SK-N-SH (cell line): ENCODE measurements at regions not wholly inside any gene's neighbourhood (a gene's known extent, or its start where the extent isn't known, plus 50 kb on each side); places are given as distances from the start of the nearest gene placed in this dataset.

Source experiments
- CTCF ChIA-PET: fragments of 300-600, 350-600 bp; formaldehyde crosslinking; extraction: SDS; loops from one replicate; lab custom pipeline; 2021; lab: Yijun Ruan, JAX
- POLR2A ChIA-PET: fragments of 350-600 bp; sonication (Branson Sonifier 250); formaldehyde crosslinking; extraction: SDS; loops from one replicate; lab custom pipeline; 2020; ENCODE audit warnings: antibody characterized with exemption, inconsistent platforms; lab: Yijun Ruan, JAX
- DNase-seq: peaks from one replicate; pipeline ENCODE4 v3.0.0; 2012
- H2AFZ ChIP-seq: fragments of 200-600 bp; sonication (generic); 2 replicates; pipeline ENCODE4 v1.8.1; 2016; ENCODE audit warnings: antibody characterized with exemption, mild to moderate bottlenecking, low read depth
- H3F3A ChIP-seq: fragments of 200-600 bp; sonication (generic); replicated peaks from 2 replicates; pipeline ENCODE3; 2016; ENCODE audit warnings: antibody characterized with exemption, mild to moderate bottlenecking; ENCODE audit not compliant: insufficient read depth
- H3K27ac ChIP-seq, 2 experiments: fragments of 200-500 bp in 1 of 2; fragments of 200-600 bp in 1 of 2; sonication (Bioruptor generic) in 1 of 2; sonication (generic), shearing (Covaris generic) in 1 of 2; 2 replicates each; pipeline versions ENCODE4 v1.5.1 to v1.6.1; 2014 to 2016; ENCODE audit warnings: low read depth in 2 of 2, inconsistent platforms in 1 of 2, low read length in 1 of 2, mild to moderate bottlenecking in 1 of 2, mixed read lengths in 1 of 2
- H3K27me3 ChIP-seq: fragments of 200-600 bp; sonication (generic), shearing (Covaris generic); 2 replicates; pipeline ENCODE4 v1.6.1; 2016; ENCODE audit warnings: mixed run types; ENCODE audit not compliant: insufficient read depth
- H3K36me3 ChIP-seq, 2 experiments: fragments of 200-500 bp in 1 of 2; fragments of 200-600 bp in 1 of 2; sonication (Bioruptor generic) in 1 of 2; sonication (generic) in 1 of 2; replicated peaks in 1 of 2; 2 replicates each; pipeline versions ENCODE3 to v1.5.1; 2014 to 2016; ENCODE audit warnings: low read length in 1 of 2, mild to moderate bottlenecking in 1 of 2; ENCODE audit not compliant: insufficient read depth in 2 of 2, control insufficient read depth in 1 of 2
- H3K4me1 ChIP-seq, 2 experiments: fragments of 200-500 bp in 1 of 2; fragments of 200-600 bp in 1 of 2; sonication (Bioruptor generic) in 1 of 2; sonication (generic), shearing (Covaris generic) in 1 of 2; 2 replicates each; pipeline versions ENCODE4 v1.5.1 to v1.6.1; 2014 to 2016; ENCODE audit warnings: low read depth in 1 of 2, low read length in 1 of 2, mixed run types in 1 of 2; ENCODE audit not compliant: insufficient read depth in 2 of 2, control insufficient read depth in 1 of 2
- H3K4me2 ChIP-seq: fragments of 200-600 bp; sonication (generic), shearing (Covaris generic); 2 replicates; pipeline ENCODE4 v1.6.1; 2017; ENCODE audit warnings: mixed run types
- H3K4me3 ChIP-seq, 2 experiments: fragments of 200-500 bp in 1 of 2; fragments of 200-600 bp in 1 of 2; sonication (Bioruptor generic) in 1 of 2; sonication (generic), shearing (Covaris generic) in 1 of 2; 2 replicates each; pipeline versions ENCODE4 v1.5.1 to v1.8.1; 2014 to 2016; ENCODE audit warnings: low read depth in 2 of 2, inconsistent platforms in 1 of 2, low read length in 1 of 2, mild to moderate bottlenecking in 1 of 2, mixed read lengths in 1 of 2, moderate library complexity in 1 of 2
- H3K79me2 ChIP-seq: fragments of 200-600 bp; sonication (generic); 2 replicates; pipeline ENCODE4 v1.8.1; 2017; ENCODE audit warnings: mild to moderate bottlenecking; ENCODE audit not compliant: insufficient read depth
- H3K9ac ChIP-seq: fragments of 200-600 bp; sonication (generic); 2 replicates; pipeline ENCODE4 v1.6.1; 2017; ENCODE audit warnings: mixed run types
- H3K9me2 ChIP-seq: fragments of 200-600 bp; sonication (generic); 2 replicates; pipeline ENCODE4 v1.6.1; 2017; ENCODE audit warnings: mixed run types
- H3K9me3 ChIP-seq: fragments of 200-600 bp; sonication (generic); 2 replicates; pipeline ENCODE4 v1.6.1; 2017; ENCODE audit warnings: mixed run types, mild to moderate bottlenecking, moderate library complexity
- H4K20me1 ChIP-seq: fragments of 200-600 bp; sonication (generic); 2 replicates; pipeline ENCODE4 v1.6.1; 2017; ENCODE audit warnings: mild to moderate bottlenecking, mixed run types; ENCODE audit not compliant: insufficient read depth
- FOXJ3 ChIP-seq: sonication (generic); formaldehyde crosslinking; IDR thresholded peaks from 2 replicates; pipeline ENCODE4 v1.5.1; 2020; ENCODE audit warnings: mild to moderate bottlenecking, missing genetic modification reagents
- FOXM1 ChIP-seq: IDR thresholded peaks from 2 replicates; pipeline ENCODE4 v1.4.0; 2012; ENCODE audit warnings: low read depth, mild to moderate bottlenecking
- IRF3 ChIP-seq: fragments of 150-350 bp; IDR thresholded peaks from 2 replicates; pipeline ENCODE4 v1.6.1; 2016; ENCODE audit warnings: mild to moderate bottlenecking, low read depth, low read length
- RAD21 ChIP-seq: IDR thresholded peaks from 2 replicates; pipeline ENCODE4 v1.6.1; 2012; ENCODE audit warnings: mild to moderate bottlenecking, low read length
- REST ChIP-seq: IDR thresholded peaks from 2 replicates; pipeline ENCODE4 v1.6.1; 2012; ENCODE audit warnings: mild to moderate bottlenecking, low read depth, low read length, moderate library complexity
- RFX5 ChIP-seq: IDR thresholded peaks from 2 replicates; pipeline ENCODE4 v1.6.1; 2012; ENCODE audit warnings: mild to moderate bottlenecking, improper control_type of control experiment, low read length
- SMC3 ChIP-seq: IDR thresholded peaks from 2 replicates; pipeline ENCODE4 v1.6.1; 2012; ENCODE audit warnings: low read depth, low read length, improper control_type of control experiment
- USF1 ChIP-seq: IDR thresholded peaks from 2 replicates; pipeline ENCODE4 v1.4.0; 2012; ENCODE audit warnings: low read depth, borderline replicate concordance
- WGBS: methylation state at CpG from one replicate; pipeline ENCODE4 v1.1.6; 2017; ENCODE audit warnings: low lambda C conversion rate; 5-methylcytosine and 5-hydroxymethylcytosine counted together

- 14% methylated on average over 17 of the region's 17 CpGs for WGBS
- POLR2A ChIA-PET = no interaction called here
These were observed 1370.6 kb upstream of the AGA start for GRCh38 chr4:178812866-178813265.

More at GRCh38 chr4:178812866-178813265, 1370.6 kb upstream of the AGA start:
- Histone ChIP-seq H3K27me3 (no peaks in the 10 kb centered on the region), H3K4me1 (no peaks in the 10 kb centered on the region), H3K4me3 (peak overlapping the region in 1 of 2 experiments; percentile 32; a peak in 1 of 4 replicates), H3K4me2 (peak overlapping the region; percentile 33; the same call in 1 of the 2 replicates), H4K20me1 (no peaks in the 10 kb centered on the region), H2AFZ (no peak overlapping the region), H3F3A (no peaks in the 10 kb centered on the region), H3K9me2 (no peaks in the 10 kb centered on the region), H3K79me2 (no peaks in the 10 kb centered on the region), H3K9me3 (no peaks in the 10 kb centered on the region), H3K27ac (no peak overlapping the region), H3K9ac (no peak overlapping the region), H3K36me3 (no peaks in the 10 kb centered on the region)
- DNase-seq = no peak
- CTCF ChIA-PET = no interaction called here
- TF ChIP-seq SMC3 = no peak
- TF ChIP-seq FOXJ3 (CRISPR knock-in tag) = no peak
- TF ChIP-seq RFX5 = no peak
- TF ChIP-seq IRF3 = no peak
- TF ChIP-seq USF1 = no peak
- TF ChIP-seq REST = no peak
- TF ChIP-seq FOXM1 = no peak
- TF ChIP-seq RAD21 = no peak
